CD4-positive, CD25-positive, alpha-beta regulatory T cell (primary cell): ENCODE measurements at regions not wholly inside any gene's neighbourhood (a gene's known extent, or its start where the extent isn't known, plus 50 kb on each side); places are given as distances from the start of the nearest gene placed in this dataset.

Source experiments
- ATAC-seq, 2 donors: fragments of 150-1000 bp; cut with Tn5 transposase; one replicate each; pipeline ENCODE4 v1.10.0; 2021; ENCODE audit warnings: low read depth in 2 of 2, moderate number of reproducible peaks in 2 of 2, moderate library complexity in 1 of 2
- DNase-seq, 3 donors: peaks; one replicate each; pipeline versions ENCODE4 v3.0.0 to v3.0.0-alpha.2; 2012 to 2022; ENCODE audit warnings: mixed read lengths in 1 of 3
- H3K27ac ChIP-seq: one replicate; pipeline ENCODE4 v1.7.0; 2013; ENCODE audit warnings: mild to moderate bottlenecking, low read length; ENCODE audit not compliant: insufficient read depth, poor library complexity, severe bottlenecking
- H3K27me3 ChIP-seq: one replicate; pipeline ENCODE4 v1.7.0; 2013; ENCODE audit warnings: low read length; ENCODE audit not compliant: control insufficient read depth, insufficient read depth
- H3K36me3 ChIP-seq: one replicate; pipeline ENCODE4 v1.7.0; 2013; ENCODE audit warnings: mild to moderate bottlenecking, low read length, moderate library complexity; ENCODE audit not compliant: control insufficient read depth, insufficient read depth
- H3K4me1 ChIP-seq: 2 replicates; pipeline ENCODE4 v1.7.0; 2013; ENCODE audit warnings: mild to moderate bottlenecking, low read length; ENCODE audit not compliant: insufficient read depth, control insufficient read depth, poor library complexity, severe bottlenecking
- H3K4me3 ChIP-seq: one replicate; pipeline ENCODE4 v1.7.0; 2013; ENCODE audit warnings: low read depth, mild to moderate bottlenecking, low read length, moderate library complexity
- H3K9me3 ChIP-seq, 2 experiments: 1 replicate in 1 of 2; 2 replicates in 1 of 2; pipeline ENCODE4 v1.7.0; 2013; ENCODE audit warnings: low read length in 2 of 2, mild to moderate bottlenecking in 1 of 2, moderate library complexity in 1 of 2; ENCODE audit not compliant: control insufficient read depth in 2 of 2
- H3K27ac Mint-ChIP-seq, 3 donors: one replicate each; pipeline ENCODE4 v1.8.0; 2020 to 2022; ENCODE audit warnings: mild to moderate bottlenecking in 3 of 3, mixed read lengths in 3 of 3, moderate library complexity in 2 of 3
- H3K27me3 Mint-ChIP-seq: one replicate; pipeline ENCODE4 v1.8.0; 2022; ENCODE audit warnings: mild to moderate bottlenecking, mixed read lengths
- H3K36me3 Mint-ChIP-seq: one replicate; pipeline ENCODE4 v1.8.0; 2020; ENCODE audit warnings: mixed read lengths
- H3K4me1 Mint-ChIP-seq, 4 donors: one replicate each; pipeline ENCODE4 v1.8.0; 2020 to 2022; ENCODE audit warnings: mixed read lengths in 4 of 4, mild to moderate bottlenecking in 1 of 4
- H3K4me3 Mint-ChIP-seq, 4 donors: one replicate each; pipeline ENCODE4 v1.8.0; 2020 to 2022; ENCODE audit warnings: mild to moderate bottlenecking in 4 of 4, mixed read lengths in 4 of 4, moderate library complexity in 3 of 4
- H3K9me3 Mint-ChIP-seq, 7 donors: one replicate each; pipeline ENCODE4 v1.8.0; 2020 to 2022; ENCODE audit warnings: mixed read lengths in 7 of 7, mild to moderate bottlenecking in 3 of 7, moderate library complexity in 2 of 7

- H3K27ac ChIP-seq = no peak overlapping the region
- no peak overlapping the region for H3K4me3 Mint-ChIP-seq
- peak overlapping the region in 1 of 3 donors; percentile 59 for H3K27ac Mint-ChIP-seq
- no peak overlapping the region for H3K4me3 ChIP-seq
- peaks cover 34% of the 10 kb centered on the region for H3K36me3 Mint-ChIP-seq
- DNase-seq (peak in 1 of 3 donors; percentile 35), ATAC-seq (peak in 1 of 2 donors; percentile 42)
- no peaks in the 10 kb centered on the region for H3K27me3 Mint-ChIP-seq
- no peaks in the 10 kb centered on the region for H3K9me3 ChIP-seq
- peaks cover 91% of the 10 kb centered on the region for H3K36me3 ChIP-seq
- H3K27me3 ChIP-seq = no peaks in the 10 kb centered on the region
- H3K9me3 Mint-ChIP-seq = peaks cover 0 to 2% (median 0%) of the 10 kb centered on the region in 7 donors
- peaks cover 0 to 5% (median 5%) of the 10 kb centered on the region in 4 donors for H3K4me1 Mint-ChIP-seq
- H3K4me1 ChIP-seq = no peaks in the 10 kb centered on the region
These were observed 64.1 kb downstream of the SYNE3 start for GRCh38 chr14:95452176-95452892.

- Histone ChIP-seq H3K27me3 (no peaks in the 10 kb centered on the region), H3K36me3 (peaks cover 91% of the 10 kb centered on the region), H3K27ac (no peak overlapping the region), H3K9me3 (no peaks in the 10 kb centered on the region), H3K4me3 (no peak overlapping the region), H3K4me1 (no peaks in the 10 kb centered on the region)
- H3K4me1 Mint-ChIP-seq = peaks cover 0 to 12% (median 4%) of the 10 kb centered on the region in 4 donors
- DNase-seq (no peak), ATAC-seq (no peak)
- peaks cover 30% of the 10 kb centered on the region for H3K36me3 Mint-ChIP-seq
- no peak overlapping the region for H3K4me3 Mint-ChIP-seq
- no peaks in the 10 kb centered on the region for H3K27me3 Mint-ChIP-seq
- no peaks in the 10 kb centered on the region for H3K9me3 Mint-ChIP-seq
- no peak overlapping the region for H3K27ac Mint-ChIP-seq
These were observed 67.3 kb downstream of the SYNE3 start for GRCh38 chr14:95449131-95449530.

GRCh38 chr14:95446470-95446869, 70.0 kb downstream of the SYNE3 start:
- Mint-ChIP-seq H3K4me3 (peak overlapping the region in 1 of 4 donors; percentile 16), H3K36me3 (peaks cover 23% of the 10 kb centered on the region), H3K27me3 (no peaks in the 10 kb centered on the region), H3K4me1 (peaks cover 4 to 15% (median 7%) of the 10 kb centered on the region in 4 donors), H3K27ac (peak overlapping the region in 2 of 3 donors; percentile 58 to 59), H3K9me3 (no peaks in the 10 kb centered on the region)
- H3K9me3 ChIP-seq = no peaks in the 10 kb centered on the region
- H3K4me3 ChIP-seq = no peak overlapping the region
- peaks cover 5% of the 10 kb centered on the region for H3K4me1 ChIP-seq
- DNase-seq (no peak), ATAC-seq (no peak)
- no peaks in the 10 kb centered on the region for H3K27me3 ChIP-seq
- no peak overlapping the region for H3K27ac ChIP-seq
- H3K36me3 ChIP-seq = peaks cover 77% of the 10 kb centered on the region

- Histone ChIP-seq H3K27ac (no peak overlapping the region), H3K27me3 (no peaks in the 10 kb centered on the region), H3K4me1 (peaks cover 5% of the 10 kb centered on the region), H3K36me3 (peaks cover 71% of the 10 kb centered on the region), H3K9me3 (no peaks in the 10 kb centered on the region), H3K4me3 (no peak overlapping the region)
- peaks cover 15% of the 10 kb centered on the region for H3K36me3 Mint-ChIP-seq
- ATAC-seq = no peak
- peaks cover under 1 to 15% (median 7%) of the 10 kb centered on the region in 4 donors for H3K4me1 Mint-ChIP-seq
- no peaks in the 10 kb centered on the region for H3K9me3 Mint-ChIP-seq
- DNase-seq = no peak
- H3K27me3 Mint-ChIP-seq = no peaks in the 10 kb centered on the region
- no peak overlapping the region for H3K4me3 Mint-ChIP-seq
- H3K27ac Mint-ChIP-seq = peak overlapping the region; percentile 84 to 92 (median 85)
These were observed 70.8 kb downstream of the SYNE3 start for GRCh38 chr14:95445676-95446075.

GRCh38 chr14:95445161-95445560, 71.3 kb downstream of the SYNE3 start:
- Mint-ChIP-seq H3K27me3 (no peaks in the 10 kb centered on the region), H3K27ac (peak overlapping the region; percentile 84 to 92 (median 85)), H3K4me1 (peaks cover 0 to 15% (median 7%) of the 10 kb centered on the region in 4 donors), H3K9me3 (no peaks in the 10 kb centered on the region), H3K36me3 (peaks cover 14% of the 10 kb centered on the region), H3K4me3 (no peak overlapping the region)
- Histone ChIP-seq H3K4me1 (peaks cover 5% of the 10 kb centered on the region), H3K4me3 (no peak overlapping the region), H3K27ac (no peak overlapping the region), H3K36me3 (peaks cover 66% of the 10 kb centered on the region), H3K9me3 (no peaks in the 10 kb centered on the region), H3K27me3 (no peaks in the 10 kb centered on the region)
- no peak for DNase-seq
- ATAC-seq = no peak

GRCh38 chr14:95444132-95445129, 72.0 kb downstream of the SYNE3 start:
- Histone ChIP-seq H3K27ac (no peak overlapping the region), H3K9me3 (no peaks in the 10 kb centered on the region), H3K36me3 (peaks cover 66% of the 10 kb centered on the region), H3K27me3 (no peaks in the 10 kb centered on the region), H3K4me1 (peaks cover 5% of the 10 kb centered on the region), H3K4me3 (no peak overlapping the region)
- Mint-ChIP-seq H3K36me3 (peaks cover 14% of the 10 kb centered on the region), H3K27me3 (no peaks in the 10 kb centered on the region), H3K4me1 (peaks cover 0 to 15% (median 7%) of the 10 kb centered on the region in 4 donors), H3K27ac (peak overlapping the region; percentile 84 to 92 (median 85)), H3K9me3 (no peaks in the 10 kb centered on the region), H3K4me3 (no peak overlapping the region)
- DNase-seq = no peak
- ATAC-seq = no peak

- peak; percentile 91 for ATAC-seq
- peak overlapping the region; percentile 12 to 83 (median 76) for H3K27ac Mint-ChIP-seq
- H3K4me1 ChIP-seq = peaks cover 5% of the 10 kb centered on the region
These were observed 73.8 kb downstream of the SYNE3 start for GRCh38 chr14:95442633-95443021.

More at GRCh38 chr14:95442633-95443021, 73.8 kb downstream of the SYNE3 start:
- H3K27me3 ChIP-seq = no peaks in the 10 kb centered on the region
- H3K27me3 Mint-ChIP-seq = no peaks in the 10 kb centered on the region
- DNase-seq = peak; percentile 52 to 78 (median 69)
- no peak overlapping the region for H3K27ac ChIP-seq
- no peaks in the 10 kb centered on the region for H3K9me3 ChIP-seq
- H3K36me3 Mint-ChIP-seq = peaks cover 12% of the 10 kb centered on the region
- H3K4me3 ChIP-seq = no peak overlapping the region
- no peaks in the 10 kb centered on the region for H3K9me3 Mint-ChIP-seq
- no peak overlapping the region for H3K4me3 Mint-ChIP-seq
- H3K4me1 Mint-ChIP-seq = peaks cover 0 to 15% (median 5%) of the 10 kb centered on the region in 4 donors
- H3K36me3 ChIP-seq = peaks cover 67% of the 10 kb centered on the region
